HG03280 (cell line): ENCODE measurements at regions not wholly inside any gene's neighbourhood (a gene's known extent, or its start where the extent isn't known, plus 50 kb on each side); places are given as distances from the start of the nearest gene placed in this dataset.

Experiments used
- ATAC-seq: cut with Tn5 transposase; IDR thresholded peaks from one replicate; pipeline ENCODE4 v1.9.1; 2021; ENCODE audit warnings: mild to moderate bottlenecking, moderate library complexity; ENCODE audit not compliant: unreplicated experiment

- no peak for ATAC-seq
Observed at GRCh38 chr4:56102601-56103000, 153.9 kb downstream of the CEP135 start.

GRCh38 chr4:56099378-56099786, 150.6 kb downstream of the CEP135 start:
- no peak for ATAC-seq

- no peak for ATAC-seq
Observed at GRCh38 chr4:56093576-56093975, 144.8 kb downstream of the CEP135 start.

GRCh38 chr4:56092540-56092939, 143.8 kb downstream of the CEP135 start:
- ATAC-seq: no peak

- ATAC-seq: no peak
Observed at GRCh38 chr4:56086561-56086960, 137.8 kb downstream of the CEP135 start.

GRCh38 chr4:56086073-56086541, 137.4 kb downstream of the CEP135 start:
- no peak for ATAC-seq

GRCh38 chr4:56085275-56085674, 136.5 kb downstream of the CEP135 start:
- ATAC-seq: no peak

GRCh38 chr4:56084851-56085250, 136.1 kb downstream of the CEP135 start:
- ATAC-seq: no peak
